ENCODE measurements at regions not wholly inside any gene's neighbourhood (a gene's known extent, or its start where the extent isn't known, plus 50 kb on each side); places are given as distances from the start of the nearest gene placed in this dataset.

DNA sequence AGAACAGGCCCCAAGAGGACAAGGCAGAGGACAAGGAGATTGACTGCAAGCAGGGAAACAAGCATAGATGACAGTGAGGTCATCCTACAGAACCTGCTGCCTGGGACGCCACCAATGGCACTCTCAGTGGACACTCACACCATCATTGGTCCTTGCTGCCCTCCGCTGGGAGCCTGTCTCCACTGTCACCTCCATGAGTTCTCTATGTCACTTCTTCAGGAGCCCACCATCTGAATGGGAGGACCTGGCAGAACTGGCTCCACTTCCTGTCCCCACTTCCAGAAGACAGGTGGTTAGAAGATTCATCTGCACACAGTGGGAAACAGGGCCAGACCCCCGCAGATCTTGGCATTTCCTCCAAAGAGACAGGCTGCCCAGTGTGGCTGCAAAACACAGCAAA, 188.9 kb downstream of the HSD17B3 start:
- TF ChIP-seq CTCF (IDR thresholded peaks at IDR 0.05) (no peak), POLR2A (IDR thresholded peaks at IDR 0.05) (no peak)
